IMR-90 (cell line): ENCODE measurements at regions not wholly inside any gene's neighbourhood (a gene's known extent, or its start where the extent isn't known, plus 50 kb on each side); places are given as distances from the start of the nearest gene placed in this dataset.

Source experiments
- ATAC-seq: fragments of 200-7000 bp; cut with Tn5 transposase; 2 replicates; pipeline ENCODE4 v1.9.1; 2020; ENCODE audit warnings: low read depth, mild to moderate bottlenecking, moderate library complexity
- BruUV-seq: library from RNA; stranded (reverse); fragments of 400-500 nt; replicated peaks from 2 replicates; lab custom pipeline; 2021; lab: Mats Ljungman, UMichigan
- CTCF ChIA-PET: fragments of 300-600 bp; formaldehyde crosslinking; extraction: SDS; loops from one replicate; lab custom pipeline; 2021; ENCODE audit warnings: antibody characterized with exemption; lab: Yijun Ruan, JAX
- POLR2A ChIA-PET: fragments of 300-600 bp; sonication (Branson Sonifier 250); formaldehyde crosslinking; loops from one replicate; lab custom pipeline; 2022; ENCODE audit warnings: antibody characterized with exemption; ENCODE audit not compliant: unreplicated experiment; lab: Charles Lee
- DNase-seq: peaks from one replicate; pipeline ENCODE4 v3.0.0; 2013
- H2AFZ ChIP-seq: replicated peaks from 2 replicates; pipeline ENCODE3; 2013; ENCODE audit warnings: low read length, mild to moderate bottlenecking; ENCODE audit not compliant: poor library complexity
- H2AK5ac ChIP-seq: 2 replicates; pipeline ENCODE4 v1.6.1; 2013; ENCODE audit warnings: low read depth, low read length, inconsistent platforms
- H2AK9ac ChIP-seq: replicated peaks from 2 replicates; pipeline ENCODE3; 2013; ENCODE audit warnings: mild to moderate bottlenecking, low read depth, low read length, moderate library complexity; ENCODE audit not compliant: poor library complexity
- H2BK120ac ChIP-seq: 2 replicates; pipeline ENCODE4 v1.6.1; 2013; ENCODE audit warnings: low read depth, low read length, inconsistent platforms
- H2BK15ac ChIP-seq: 3 replicates; pipeline ENCODE4 v1.6.1; 2013; ENCODE audit warnings: low read depth, low read length, inconsistent platforms
- H2BK20ac ChIP-seq: 2 replicates; pipeline ENCODE4 v1.6.1; 2013; ENCODE audit warnings: low read depth, mild to moderate bottlenecking, inconsistent platforms, low read length, moderate library complexity
- H2BK5ac ChIP-seq: 2 replicates; pipeline ENCODE4 v1.6.1; 2013; ENCODE audit warnings: mild to moderate bottlenecking, low read depth, low read length, inconsistent platforms; ENCODE audit not compliant: poor library complexity, severe bottlenecking
- H3K14ac ChIP-seq: replicated peaks from 2 replicates; pipeline ENCODE4 v1.6.1; 2013; ENCODE audit warnings: low read depth, low read length, inconsistent platforms
- H3K18ac ChIP-seq: 2 replicates; pipeline ENCODE4 v1.6.1; 2013; ENCODE audit warnings: low read depth, low read length, control low read depth
- H3K23ac ChIP-seq: 2 replicates; pipeline ENCODE4 v1.6.1; 2013; ENCODE audit warnings: low read depth, low read length, inconsistent platforms
- H3K27ac ChIP-seq: 2 replicates; pipeline ENCODE4 v1.5.1; 2013; ENCODE audit warnings: mild to moderate bottlenecking, control low read depth, low read length; ENCODE audit not compliant: insufficient read depth
- H3K27me3 ChIP-seq: 2 replicates; pipeline ENCODE4 v1.6.1; 2013; ENCODE audit warnings: low read length; ENCODE audit not compliant: control insufficient read depth, insufficient read depth
- H3K36me3 ChIP-seq: 2 replicates; pipeline ENCODE4 v1.6.1; 2013; ENCODE audit warnings: low read length, mixed read lengths; ENCODE audit not compliant: control insufficient read depth, insufficient read depth
- H3K4ac ChIP-seq: 2 replicates; pipeline ENCODE4 v1.6.1; 2013; ENCODE audit warnings: low read depth, low read length, inconsistent platforms
- H3K4me1 ChIP-seq: 2 replicates; pipeline ENCODE4 v1.6.1; 2013; ENCODE audit warnings: low read length, mixed read lengths; ENCODE audit not compliant: control insufficient read depth, insufficient read depth
- H3K4me2 ChIP-seq: 2 replicates; pipeline ENCODE4 v1.6.1; 2013; ENCODE audit warnings: low read depth, mild to moderate bottlenecking, control low read depth, low read length, moderate library complexity
- H3K4me3 ChIP-seq: 2 replicates; pipeline ENCODE4 v1.5.1; 2013; ENCODE audit warnings: low read depth, mild to moderate bottlenecking, control low read depth, low read length, moderate library complexity; ENCODE audit not compliant: insufficient read depth
- H3K56ac ChIP-seq: 2 replicates; pipeline ENCODE4 v1.6.1; 2013; ENCODE audit warnings: low read length, inconsistent platforms; ENCODE audit not compliant: insufficient read depth; ENCODE audit errors: extremely low read depth
- H3K79me1 ChIP-seq, 2 experiments: 2 replicates each; pipeline ENCODE4 v1.6.1; 2013; ENCODE audit warnings: low read length in 2 of 2, inconsistent platforms in 1 of 2, low read depth in 1 of 2
- H3K9ac ChIP-seq: 2 replicates; pipeline ENCODE4 v1.6.1; 2013; ENCODE audit warnings: low read depth, low read length, control low read depth
- H3K9me1 ChIP-seq: 2 replicates; pipeline ENCODE4 v1.6.1; 2013; ENCODE audit warnings: low read length, inconsistent platforms; ENCODE audit not compliant: insufficient read depth
- H3K9me3 ChIP-seq: 2 replicates; pipeline ENCODE4 v1.6.1; 2013; ENCODE audit warnings: low read length; ENCODE audit not compliant: control insufficient read depth, insufficient read depth
- H4K20me1 ChIP-seq: 2 replicates; pipeline ENCODE4 v1.6.1; 2013; ENCODE audit warnings: low read length, inconsistent platforms; ENCODE audit not compliant: insufficient read depth
- H4K5ac ChIP-seq: 2 replicates; pipeline ENCODE4 v1.6.1; 2013; ENCODE audit warnings: mild to moderate bottlenecking, low read depth, low read length, control low read depth
- H4K8ac ChIP-seq, 2 experiments: 2 replicates each; pipeline ENCODE4 v1.6.1; 2013; ENCODE audit warnings: low read depth in 2 of 2, low read length in 2 of 2, control low read depth in 1 of 2, inconsistent platforms in 1 of 2
- H4K91ac ChIP-seq: 2 replicates; pipeline ENCODE4 v1.6.1; 2013; ENCODE audit warnings: low read depth, low read length, inconsistent platforms; ENCODE audit not compliant: insufficient read depth
- CEBPB ChIP-seq: IDR thresholded peaks from 2 replicates; pipeline ENCODE4 v1.6.1; 2012; ENCODE audit warnings: low read depth, low read length, improper control_type of control experiment
- CHD1 ChIP-seq: IDR thresholded peaks from 2 replicates; pipeline ENCODE4 v1.6.1; 2012; ENCODE audit warnings: low read depth, low read length, improper control_type of control experiment
- CTCF ChIP-seq: conservative IDR thresholded peaks from 2 replicates; pipeline ENCODE4 v1.5.1; 2012; ENCODE audit warnings: mild to moderate bottlenecking, low read depth, low read length, improper control_type of control experiment
- FOS ChIP-seq: fragments of 150-350 bp; IDR thresholded peaks from 2 replicates; pipeline ENCODE4 v1.6.1; 2016; ENCODE audit warnings: low read depth, low read length
- MAFK ChIP-seq: IDR thresholded peaks from 2 replicates; pipeline ENCODE4 v1.6.1; 2012; ENCODE audit warnings: low read depth, low read length, improper control_type of control experiment
- MAZ ChIP-seq: IDR thresholded peaks from 2 replicates; pipeline ENCODE4 v1.6.1; 2012; ENCODE audit warnings: low read depth, mild to moderate bottlenecking, low read length, improper control_type of control experiment, moderate library complexity, borderline replicate concordance
- MXI1 ChIP-seq: IDR thresholded peaks from 2 replicates; pipeline ENCODE4 v1.6.1; 2012; ENCODE audit warnings: low read depth, mild to moderate bottlenecking, low read length, moderate library complexity, borderline replicate concordance
- NFE2L2 ChIP-seq: fragments of 150-350 bp; IDR thresholded peaks from 2 replicates; pipeline ENCODE4 v1.6.1; 2016; ENCODE audit warnings: low read depth, mild to moderate bottlenecking, low read length
- POLR2A ChIP-seq: IDR thresholded peaks from 2 replicates; pipeline ENCODE4 v1.6.1; 2012; ENCODE audit warnings: mild to moderate bottlenecking, low read depth, low read length
- RAD21 ChIP-seq: IDR thresholded peaks from 2 replicates; pipeline ENCODE4 v1.6.1; 2012; ENCODE audit warnings: low read length, improper control_type of control experiment
- RCOR1 ChIP-seq: IDR thresholded peaks from 2 replicates; pipeline ENCODE4 v1.6.1; 2012; ENCODE audit warnings: mild to moderate bottlenecking, low read length, improper control_type of control experiment; ENCODE audit not compliant: insufficient replicate concordance
- RFX5 ChIP-seq: IDR thresholded peaks from 2 replicates; pipeline ENCODE4 v1.8.0; 2012; ENCODE audit warnings: low read depth, mild to moderate bottlenecking, low read length, moderate library complexity
- SMC3 ChIP-seq: fragments of 150-350 bp; IDR thresholded peaks from 2 replicates; pipeline ENCODE4 v1.6.1; 2016; ENCODE audit warnings: low read depth, mild to moderate bottlenecking, antibody characterized with exemption, low read length, moderate library complexity
- USF2 ChIP-seq: fragments of 150-350 bp; IDR thresholded peaks from 2 replicates; pipeline ENCODE4 v1.6.1; 2017; ENCODE audit warnings: mild to moderate bottlenecking, antibody characterized with exemption, low read length, low read depth
- WGBS, 2 experiments: methylation state at CpG; one replicate each; pipeline versions ENCODE4 v1.1.5 to v1.1.7; 2013; ENCODE audit warnings: missing lambda C conversion rate in 2 of 2; ENCODE audit not compliant: insufficient read length in 1 of 2; ENCODE audit errors: extremely low coverage in 2 of 2; 5-methylcytosine and 5-hydroxymethylcytosine counted together
- dilution Hi-C: fragments of 300-500 bp; cut with HindIII; formaldehyde crosslinking; loops from one replicate; pipeline ENCODE4 v1.14.3; 2018; ENCODE audit warnings: low sequenced_read_pairs; ENCODE audit not compliant: unreplicated experiment
- in situ Hi-C: fragments of 300-500 bp; cut with MboI; formaldehyde crosslinking; loops from 3 replicates; pipeline ENCODE4 v1.14.3; 2019; ENCODE audit warnings: low sequenced_read_pairs, inconsistent platforms, mixed read lengths
- intact Hi-C: fragments of 100-400 bp; cut with micrococcal nuclease; formaldehyde crosslinking; loops from 2 replicates; pipeline ENCODE4 v1.10.0; 2022

GRCh38 chr4:30001628-30002027 is 718.5 kb upstream of the PCDH7 start:
- Histone ChIP-seq H3K9me1 (no peaks in the 10 kb centered on the region), H2AK9ac (no peak overlapping the region), H3K56ac (no peak overlapping the region), H3K14ac (no peak overlapping the region), H3K4me1 (no peaks in the 10 kb centered on the region), H3K9ac (no peak overlapping the region), H3K4me2 (no peak overlapping the region), H3K27me3 (no peaks in the 10 kb centered on the region), H3K4ac (no peak overlapping the region), H2AFZ (no peak overlapping the region), H3K9me3 (no peaks in the 10 kb centered on the region; the same call in 1 of the 2 replicates), H2BK15ac (no peak overlapping the region), H3K27ac (no peak overlapping the region), H2BK20ac (no peak overlapping the region), H2AK5ac (no peak overlapping the region), H4K5ac (no peak overlapping the region), H4K8ac (no peak overlapping the region), H3K79me1 (no peaks in the 10 kb centered on the region), H2BK120ac (no peak overlapping the region), H3K23ac (no peak overlapping the region), H4K20me1 (no peaks in the 10 kb centered on the region), H4K91ac (no peak overlapping the region), H3K36me3 (no peaks in the 10 kb centered on the region), H3K18ac (no peak overlapping the region), H3K4me3 (no peak overlapping the region), H2BK5ac (no peak overlapping the region)
- no TSS peak for BruUV-seq
- ChIA-PET CTCF (no interaction called here), POLR2A (no interaction called here)
- no CpG with 5 or more reads among the region's 1 CpG for WGBS, 2 experiments
- ATAC-seq, result no peak
- TF ChIP-seq MAFK (no peak), NFE2L2 (no peak), POLR2A (no peak), MAZ (no peak), CTCF (no peak), CHD1 (no peak), MXI1 (no peak), FOS (no peak), RFX5 (no peak), RAD21 (no peak), RCOR1 (no peak), USF2 (no peak), SMC3 (no peak), CEBPB (no peak)
- intact Hi-C loops, result no loop called here
- in situ Hi-C loops, result no loop called here
- dilution Hi-C loops, result no loop called here
- DNase-seq, result no peak
